DOHH2 (cell line): ENCODE measurements at regions not wholly inside any gene's neighbourhood (a gene's known extent, or its start where the extent isn't known, plus 50 kb on each side); places are given as distances from the start of the nearest gene placed in this dataset.
"Not testable (repeated sequence)": the region's sequence is repeated elsewhere in the genome, so short reads cannot be mapped to it uniquely, and the experiment has no call there.

Experiments
- EZH2phosphoT487 ChIP-seq: fragments of 200-600 bp; sonication (generic); IDR thresholded peaks from 2 replicates; pipeline ENCODE4 v1.6.1; 2017; ENCODE audit warnings: borderline replicate concordance, mild to moderate bottlenecking, antibody characterized with exemption, low read length, moderate library complexity, mixed read lengths
- TF ChIP-seq, protein P1 (sequence below): fragments of 200-600 bp; sonication (generic); IDR thresholded peaks from one replicate; pipeline ENCODE4 v1.5.1; 2014; ENCODE audit warnings: antibody characterized with exemption, mild to moderate bottlenecking, low read depth, low read length; ENCODE audit not compliant: poor library complexity, severe bottlenecking

DNA sequence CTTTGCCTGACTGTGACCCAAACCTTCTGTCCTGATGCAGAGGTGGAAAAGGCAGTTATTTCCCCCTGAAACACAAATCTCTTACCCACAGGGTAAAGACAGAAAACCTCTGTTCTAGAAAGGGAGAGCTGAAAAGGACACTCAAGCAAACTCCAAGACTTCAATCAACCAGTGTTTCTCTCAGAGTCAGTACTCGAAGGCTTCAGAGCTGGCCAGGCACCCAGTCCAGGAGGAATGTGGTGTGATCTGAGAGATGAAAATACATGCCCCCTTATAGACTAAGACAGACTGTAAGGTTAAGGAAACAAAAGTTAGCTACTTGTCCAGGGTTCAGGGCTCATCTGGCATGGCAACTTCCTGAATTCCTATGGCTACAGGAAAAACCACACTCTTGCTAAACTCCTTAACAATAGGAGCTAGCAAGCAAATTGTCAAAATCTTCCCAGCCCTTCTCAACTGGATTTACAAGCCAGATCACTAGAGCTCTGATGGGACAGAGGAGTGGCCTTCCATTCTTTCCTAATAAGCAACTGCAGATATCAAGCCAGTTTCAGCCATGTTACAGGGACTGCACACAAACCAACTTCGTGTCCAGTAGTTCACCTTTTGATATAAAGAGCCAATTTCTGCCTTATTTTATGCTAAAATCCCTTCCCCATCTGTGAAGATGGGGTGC is 110.9 kb downstream of the PPIAL4G start:
- TF ChIP-seq, protein P1, sequence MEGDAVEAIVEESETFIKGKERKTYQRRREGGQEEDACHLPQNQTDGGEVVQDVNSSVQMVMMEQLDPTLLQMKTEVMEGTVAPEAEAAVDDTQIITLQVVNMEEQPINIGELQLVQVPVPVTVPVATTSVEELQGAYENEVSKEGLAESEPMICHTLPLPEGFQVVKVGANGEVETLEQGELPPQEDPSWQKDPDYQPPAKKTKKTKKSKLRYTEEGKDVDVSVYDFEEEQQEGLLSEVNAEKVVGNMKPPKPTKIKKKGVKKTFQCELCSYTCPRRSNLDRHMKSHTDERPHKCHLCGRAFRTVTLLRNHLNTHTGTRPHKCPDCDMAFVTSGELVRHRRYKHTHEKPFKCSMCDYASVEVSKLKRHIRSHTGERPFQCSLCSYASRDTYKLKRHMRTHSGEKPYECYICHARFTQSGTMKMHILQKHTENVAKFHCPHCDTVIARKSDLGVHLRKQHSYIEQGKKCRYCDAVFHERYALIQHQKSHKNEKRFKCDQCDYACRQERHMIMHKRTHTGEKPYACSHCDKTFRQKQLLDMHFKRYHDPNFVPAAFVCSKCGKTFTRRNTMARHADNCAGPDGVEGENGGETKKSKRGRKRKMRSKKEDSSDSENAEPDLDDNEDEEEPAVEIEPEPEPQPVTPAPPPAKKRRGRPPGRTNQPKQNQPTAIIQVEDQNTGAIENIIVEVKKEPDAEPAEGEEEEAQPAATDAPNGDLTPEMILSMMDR: not testable (repeated sequence)
- not testable (repeated sequence) for TF ChIP-seq EZH2phosphoT487
